ENCODE measurements at regions not wholly inside any gene's neighbourhood (a gene's known extent, or its start where the extent isn't known, plus 50 kb on each side); places are given as distances from the start of the nearest gene placed in this dataset.

DNA sequence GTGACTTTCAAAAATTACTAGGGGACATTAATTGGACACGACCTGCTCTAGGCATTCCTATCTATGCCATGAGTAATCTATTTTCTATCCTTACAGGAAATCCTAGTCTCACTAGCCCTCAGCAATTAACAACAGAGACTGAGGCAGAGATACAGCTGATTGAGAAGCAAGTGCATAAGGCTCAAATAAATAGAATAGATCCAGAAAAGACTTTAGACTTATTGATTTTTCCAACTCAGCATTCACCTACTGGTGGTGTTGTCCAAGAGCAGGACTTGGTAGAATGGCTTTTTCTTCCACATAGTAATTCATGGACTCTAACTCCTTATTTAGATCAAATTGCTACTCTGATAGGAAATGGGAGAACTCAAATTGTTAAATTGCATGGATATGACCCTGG, 148.0 kb downstream of the ZNF33B start:
- TF ChIP-seq NFRKB (IDR thresholded peaks at IDR 0.05) = no peak
- TF ChIP-seq PKNOX1 (IDR thresholded peaks at IDR 0.05) = no peak
- TF ChIP-seq FOXK2 (IDR thresholded peaks at IDR 0.05) = no peak
- TF ChIP-seq ELF4 (IDR thresholded peaks at IDR 0.05) = no peak
- TF ChIP-seq SP1 (IDR thresholded peaks at IDR 0.05) = no peak
- no peak for TF ChIP-seq ARNT (IDR thresholded peaks at IDR 0.05)
- no peak for TF ChIP-seq FOXM1 (IDR thresholded peaks at IDR 0.05; ENCODE audit: borderline replicate concordance)
- TF ChIP-seq SUZ12 (IDR thresholded peaks at IDR 0.05) = no peak
- TF ChIP-seq HDGF (IDR thresholded peaks at IDR 0.05; ENCODE audit: borderline replicate concordance) = no peak
- TF ChIP-seq L3MBTL2 (conservative IDR thresholded peaks at IDR 0.05) = no peak
- TF ChIP-seq FOXA1 (IDR thresholded peaks at IDR 0.05) = no peak
- TF ChIP-seq TARDBP (IDR thresholded peaks at IDR 0.05) = no peak
- no peak for TF ChIP-seq CTBP1 (IDR thresholded peaks at IDR 0.05; ENCODE audit: borderline replicate concordance)
- no peak for TF ChIP-seq LEF1 (IDR thresholded peaks at IDR 0.05; ENCODE audit: borderline replicate concordance)
